Caki2 (cell line): ENCODE measurements at regions not wholly inside any gene's neighbourhood (a gene's known extent, or its start where the extent isn't known, plus 50 kb on each side); places are given as distances from the start of the nearest gene placed in this dataset.

ENCODE experiments used
- DNase-seq: peaks from one replicate; pipeline ENCODE4 v3.0.0-alpha.2; 2015; ENCODE audit warnings: low read depth
- in situ Hi-C: cut with HindIII; loops from 2 replicates; pipeline ENCODE4 v1.10.0; 2016; ENCODE audit warnings: low sequenced_read_pairs, low pct_unique_long_range_greater_than_20kb, mixed read lengths

GRCh38 chrX:82041034-82041433 is 839.1 kb downstream of the SH3BGRL start:
- DNase-seq = no peak
- in situ Hi-C loops = no loop called here

- in situ Hi-C loops = no loop called here
Measured at GRCh38 chrX:82058728-82059127, 856.8 kb downstream of the SH3BGRL start.

GRCh38 chrX:82070948-82071347 is 869.0 kb downstream of the SH3BGRL start:
- in situ Hi-C loops = no loop called here
- DNase-seq = no peak

More at GRCh38 chrX:82058728-82059127, 856.8 kb downstream of the SH3BGRL start:
- DNase-seq = no peak

- in situ Hi-C loops = no loop called here
- DNase-seq = no peak
Measured at GRCh38 chrX:82081027-82081426, 879.1 kb downstream of the SH3BGRL start.

GRCh38 chrX:82087699-82088098 is 885.8 kb downstream of the SH3BGRL start:
- in situ Hi-C loops = no loop called here
- no peak for DNase-seq

GRCh38 chrX:82092307-82092706 is 890.4 kb downstream of the SH3BGRL start:
- in situ Hi-C loops = no loop called here
- DNase-seq = no peak

GRCh38 chrX:82125103-82125502 is 923.2 kb downstream of the SH3BGRL start:
- in situ Hi-C loops = no loop called here
- DNase-seq = no peak

- in situ Hi-C loops = no loop called here
- DNase-seq = no peak
Measured at GRCh38 chrX:82127228-82128123, 925.6 kb downstream of the SH3BGRL start.

GRCh38 chrX:82134378-82134777 is 932.5 kb downstream of the SH3BGRL start:
- DNase-seq = no peak
- in situ Hi-C loops = no loop called here

- in situ Hi-C loops = no loop called here
Measured at GRCh38 chrX:82141942-82142341, 940.0 kb downstream of the SH3BGRL start.

GRCh38 chrX:82161195-82161594 is 959.3 kb downstream of the SH3BGRL start:
- in situ Hi-C loops = no loop called here
- DNase-seq = no peak

More at GRCh38 chrX:82141942-82142341, 940.0 kb downstream of the SH3BGRL start:
- DNase-seq = no peak

GRCh38 chrX:82163701-82164100 is 961.8 kb downstream of the SH3BGRL start:
- no peak for DNase-seq
- in situ Hi-C loops = no loop called here

- in situ Hi-C loops = no loop called here
- no peak for DNase-seq
Measured at GRCh38 chrX:82196866-82197265, 995.0 kb downstream of the SH3BGRL start.

- in situ Hi-C loops = no loop called here
- no peak for DNase-seq
Measured at GRCh38 chrX:82208975-82209374, 1007.1 kb downstream of the SH3BGRL start.

- in situ Hi-C loops = no loop called here
- no peak for DNase-seq
Measured at GRCh38 chrX:82218361-82218760, 1016.5 kb downstream of the SH3BGRL start.

- in situ Hi-C loops = no loop called here
- DNase-seq = no peak
Measured at GRCh38 chrX:82219129-82219528, 1017.2 kb downstream of the SH3BGRL start.

- in situ Hi-C loops = no loop called here
- no peak for DNase-seq
Measured at GRCh38 chrX:82224961-82225360, 1023.1 kb downstream of the SH3BGRL start.

- in situ Hi-C loops = no loop called here
- DNase-seq = no peak
Measured at GRCh38 chrX:82230013-82230412, 1028.1 kb downstream of the SH3BGRL start.

- in situ Hi-C loops = no loop called here
- no peak for DNase-seq
Measured at GRCh38 chrX:82232679-82233078, 1030.8 kb downstream of the SH3BGRL start.

GRCh38 chrX:82237328-82237727 is 1035.4 kb downstream of the SH3BGRL start:
- in situ Hi-C loops = no loop called here
- DNase-seq = no peak
